ENCODE measurements at regions not wholly inside any gene's neighbourhood (a gene's known extent, or its start where the extent isn't known, plus 50 kb on each side); places are given as distances from the start of the nearest gene placed in this dataset.
"Not testable (repeated sequence)": the region's sequence is repeated elsewhere in the genome, so short reads cannot be mapped to it uniquely, and the experiment has no call there.

DNA sequence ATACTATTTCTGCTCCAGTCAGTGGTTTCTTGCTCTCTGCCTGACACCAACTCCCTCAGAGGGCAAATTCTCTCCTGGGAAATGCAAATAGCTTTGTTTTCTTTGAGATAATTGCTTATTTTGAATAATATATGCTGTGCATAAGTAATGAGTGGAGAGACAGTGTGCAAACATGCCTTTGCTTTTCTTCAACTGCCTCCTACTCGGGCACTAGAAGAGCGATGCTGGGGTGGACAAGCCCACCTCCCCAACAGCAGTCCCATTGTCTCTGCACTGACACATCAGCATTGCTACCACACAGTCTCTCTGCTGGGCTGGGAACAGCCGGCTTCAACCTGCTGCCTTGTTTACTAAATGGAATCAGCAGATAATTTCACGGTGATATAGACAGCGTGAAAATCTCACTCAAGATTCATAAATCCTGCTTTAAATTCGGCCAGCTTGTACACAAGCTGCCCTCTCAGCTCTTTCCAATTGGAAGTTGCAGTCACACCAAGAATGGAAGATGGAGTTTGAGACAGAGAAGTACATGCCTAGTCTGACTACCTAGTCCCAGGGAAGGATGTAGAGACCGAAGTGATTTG is 694.5 kb downstream of the TDRD15 start:
- no peaks in the 10 kb centered on the region for H3K4me1 Mint-ChIP-seq
- ATAC-seq = no peak
- no peak overlapping the region for H3K4me3 Mint-ChIP-seq
- H3K27me3 Mint-ChIP-seq = no peaks in the 10 kb centered on the region
- peaks cover 10% of the 10 kb centered on the region for H3K9me3 Mint-ChIP-seq (ENCODE audit: low read depth)
- H3K36me3 Mint-ChIP-seq = no peaks in the 10 kb centered on the region
- CTCF ChIA-PET = no interaction called here
- H3K27ac Mint-ChIP-seq = no peak overlapping the region
- no peak for DNase-seq

DNA sequence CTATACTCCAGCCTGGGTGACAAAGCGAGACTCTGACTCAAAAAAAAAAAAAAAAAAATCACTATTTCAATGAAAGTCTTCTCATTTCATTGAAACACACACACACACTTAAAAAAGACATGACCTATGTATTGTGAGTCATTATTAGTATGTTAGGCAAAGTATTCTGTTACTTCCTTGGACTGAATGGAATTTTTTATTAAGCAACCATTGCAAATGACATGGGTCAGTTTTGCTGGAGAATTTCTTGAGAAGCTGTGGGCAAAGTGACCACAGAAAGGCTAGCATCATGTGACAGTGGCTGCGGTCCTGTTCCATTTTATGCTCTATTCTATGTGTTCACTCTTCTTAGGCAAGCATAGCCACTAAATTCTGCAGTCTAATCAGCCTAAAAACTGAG is 695.7 kb downstream of the TDRD15 start:
- no peak for DNase-seq
- Mint-ChIP-seq H3K27ac (no peak overlapping the region), H3K27me3 (no peaks in the 10 kb centered on the region), H3K9me3 (ENCODE audit: low read depth) (peaks cover 10% of the 10 kb centered on the region), H3K4me1 (no peaks in the 10 kb centered on the region), H3K36me3 (no peaks in the 10 kb centered on the region), H3K4me3 (no peak overlapping the region)
- CTCF ChIA-PET = no interaction called here
- no peak for ATAC-seq

DNA sequence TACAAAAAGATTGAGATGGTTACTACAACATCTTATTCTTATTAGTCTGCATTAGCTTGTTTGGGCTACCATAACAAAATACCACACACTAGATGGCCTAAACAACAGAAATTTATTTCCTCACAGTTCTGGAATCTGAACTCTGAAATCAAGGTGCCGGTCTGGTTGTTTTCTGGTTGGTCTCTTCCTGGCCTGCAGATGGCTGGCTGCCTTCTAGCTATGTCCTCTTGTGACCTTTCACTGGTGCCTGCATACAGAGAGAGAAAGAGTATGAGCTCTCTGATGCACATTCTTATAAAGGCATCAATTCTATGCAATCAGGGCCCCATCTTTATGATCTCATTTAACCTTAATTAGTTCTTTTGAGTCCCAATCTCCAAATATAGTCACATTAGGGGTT is 696.5 kb downstream of the TDRD15 start:
- H3K9me3 Mint-ChIP-seq (ENCODE audit: low read depth) = peaks cover 10% of the 10 kb centered on the region
- no peak for ATAC-seq
- CTCF ChIA-PET = no interaction called here

DNA sequence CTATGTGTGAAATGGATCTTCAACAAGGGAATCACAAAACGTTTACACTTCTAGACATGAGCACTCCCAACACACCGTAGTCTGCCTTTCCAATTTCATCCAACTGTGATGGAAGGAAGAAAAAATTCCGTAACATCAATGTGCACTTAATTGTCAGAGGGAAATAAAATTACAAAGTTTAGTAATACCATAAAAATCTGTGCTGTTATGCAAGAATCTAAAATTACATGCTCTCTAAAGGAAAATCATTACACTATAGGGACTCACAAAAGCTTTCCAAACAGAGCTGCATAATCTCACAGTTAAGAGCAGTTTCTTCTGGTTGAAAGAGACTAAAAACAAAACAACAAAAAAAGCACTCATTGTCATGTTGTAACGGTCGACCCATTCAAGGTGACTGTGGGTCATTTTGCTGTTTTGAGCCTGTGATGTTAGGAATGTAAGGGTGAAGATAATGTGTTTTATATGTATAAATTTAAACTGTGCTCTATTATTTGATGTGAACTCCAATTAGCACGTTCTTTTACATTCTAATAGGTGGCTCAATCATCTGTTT is 698.0 kb downstream of the TDRD15 start:
- Mint-ChIP-seq H3K4me3 (no peak overlapping the region), H3K36me3 (no peaks in the 10 kb centered on the region), H3K27me3 (no peaks in the 10 kb centered on the region), H3K27ac (no peak overlapping the region), H3K9me3 (ENCODE audit: low read depth) (peaks cover 7% of the 10 kb centered on the region), H3K4me1 (no peaks in the 10 kb centered on the region)
- DNase-seq = no peak
- CTCF ChIA-PET = no interaction called here
- ATAC-seq = no peak

More for the DNA sequence above, 696.5 kb downstream of the TDRD15 start:
- no peak for DNase-seq
- Mint-ChIP-seq H3K27ac (no peak overlapping the region), H3K27me3 (no peaks in the 10 kb centered on the region), H3K36me3 (no peaks in the 10 kb centered on the region), H3K4me3 (no peak overlapping the region), H3K4me1 (no peaks in the 10 kb centered on the region)

DNA sequence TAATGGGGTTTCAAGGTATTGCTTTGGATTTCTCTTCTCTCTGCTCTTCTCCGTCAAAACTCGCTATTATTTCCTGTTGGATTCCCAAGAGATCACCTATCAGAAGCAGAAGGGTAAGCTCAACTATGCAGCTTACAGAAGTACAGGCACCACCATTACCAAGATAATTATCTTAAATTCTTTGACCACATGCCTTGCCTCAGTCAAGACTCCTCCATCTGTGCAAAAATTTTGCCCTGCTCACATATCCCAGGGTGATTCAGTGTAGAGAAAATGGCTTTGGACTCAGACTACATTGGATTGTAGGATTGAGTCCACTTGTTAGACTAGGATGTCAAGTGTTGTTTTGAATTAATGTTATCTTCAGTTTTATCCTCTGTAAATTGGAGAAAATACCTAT is 698.7 kb downstream of the TDRD15 start:
- H3K27ac Mint-ChIP-seq = no peak overlapping the region
- H3K27me3 Mint-ChIP-seq = no peaks in the 10 kb centered on the region
- H3K36me3 Mint-ChIP-seq = no peaks in the 10 kb centered on the region
- CTCF ChIA-PET = no interaction called here
- no peak overlapping the region for H3K4me3 Mint-ChIP-seq
- peaks cover 6% of the 10 kb centered on the region for H3K9me3 Mint-ChIP-seq (ENCODE audit: low read depth)
- ATAC-seq (no peak), DNase-seq (no peak)
- H3K4me1 Mint-ChIP-seq = no peaks in the 10 kb centered on the region

DNA sequence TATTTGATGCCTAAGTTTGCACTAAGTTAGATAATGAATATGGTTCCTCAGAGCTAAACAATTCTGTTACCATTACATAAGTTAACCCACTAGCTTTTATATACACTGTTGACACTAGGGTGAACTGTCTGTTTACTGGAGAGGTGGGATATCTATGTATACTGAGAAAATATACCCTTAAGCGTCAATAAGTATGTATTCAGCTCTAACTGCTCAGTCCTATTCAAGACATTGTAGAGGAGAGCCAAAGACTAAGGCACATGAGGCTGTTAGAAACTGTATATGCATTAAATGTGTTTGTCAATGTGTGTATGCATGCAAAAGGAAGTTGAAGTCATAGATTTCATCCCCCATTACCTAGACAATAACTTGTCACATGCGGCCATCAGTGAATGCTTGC is 710.0 kb downstream of the TDRD15 start:
- DNase-seq = no peak
- H3K4me3 Mint-ChIP-seq = no peak overlapping the region
- no peaks in the 10 kb centered on the region for H3K4me1 Mint-ChIP-seq
- no peak overlapping the region for H3K27ac Mint-ChIP-seq
- no peaks in the 10 kb centered on the region for H3K27me3 Mint-ChIP-seq
- H3K9me3 Mint-ChIP-seq (ENCODE audit: low read depth) = peaks cover 9% of the 10 kb centered on the region
- H3K36me3 Mint-ChIP-seq = no peaks in the 10 kb centered on the region
- no peak for ATAC-seq
- CTCF ChIA-PET = no interaction called here

DNA sequence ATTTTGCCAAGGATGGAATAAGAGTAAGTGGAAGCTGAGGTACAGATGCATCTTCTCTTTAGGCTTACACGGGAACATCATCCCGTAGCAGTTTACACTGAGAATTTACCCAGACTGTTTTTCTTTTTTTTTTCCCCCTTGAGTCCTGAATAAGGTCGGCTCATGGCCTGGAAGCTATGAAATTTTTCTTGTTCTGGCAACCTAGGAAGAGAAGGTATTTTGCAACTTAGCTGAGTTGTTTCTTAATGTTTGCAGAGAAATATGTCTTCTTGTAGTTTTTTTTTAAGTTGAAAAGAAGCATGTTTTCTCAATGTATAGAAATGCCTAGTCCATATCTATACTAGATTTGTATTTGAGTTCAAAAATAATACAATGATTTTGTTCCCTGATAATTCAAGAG is 712.5 kb downstream of the TDRD15 start:
- DNase-seq (no peak), ATAC-seq (no peak)
- Mint-ChIP-seq H3K4me3 (no peak overlapping the region), H3K9me3 (ENCODE audit: low read depth) (peaks cover 4% of the 10 kb centered on the region), H3K27me3 (no peaks in the 10 kb centered on the region), H3K27ac (no peak overlapping the region), H3K36me3 (no peaks in the 10 kb centered on the region), H3K4me1 (no peaks in the 10 kb centered on the region)
- CTCF ChIA-PET = interaction anchor here (0.6 kb wide), 1 partner anchor 82 kb away, joined by 3 read pairs; no protein-coding TSS in a partner anchor

DNA sequence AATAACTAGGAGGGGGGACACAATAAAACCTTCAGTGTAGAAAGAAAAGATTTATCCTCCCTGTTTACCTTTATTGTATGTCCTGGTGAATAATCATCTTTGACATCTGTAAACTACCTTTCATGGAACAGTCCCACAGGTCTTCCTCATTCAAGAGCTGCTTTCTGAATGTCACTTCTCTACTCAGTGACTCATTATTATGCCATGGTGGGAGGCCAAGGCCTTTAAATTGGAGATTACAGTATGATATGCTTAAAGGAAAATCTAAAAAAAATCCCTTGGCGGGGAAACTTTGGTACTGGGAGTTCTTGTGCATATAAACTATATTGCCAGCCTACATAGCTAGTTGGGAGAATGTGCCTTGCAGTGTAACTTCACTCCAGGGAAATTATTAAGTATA is 713.0 kb downstream of the TDRD15 start:
- Mint-ChIP-seq H3K4me1 (no peaks in the 10 kb centered on the region), H3K4me3 (no peak overlapping the region), H3K9me3 (ENCODE audit: low read depth) (peaks cover 2% of the 10 kb centered on the region), H3K27me3 (no peaks in the 10 kb centered on the region), H3K27ac (no peak overlapping the region), H3K36me3 (no peaks in the 10 kb centered on the region)
- DNase-seq = no peak
- CTCF ChIA-PET = no interaction called here
- no peak for ATAC-seq

DNA sequence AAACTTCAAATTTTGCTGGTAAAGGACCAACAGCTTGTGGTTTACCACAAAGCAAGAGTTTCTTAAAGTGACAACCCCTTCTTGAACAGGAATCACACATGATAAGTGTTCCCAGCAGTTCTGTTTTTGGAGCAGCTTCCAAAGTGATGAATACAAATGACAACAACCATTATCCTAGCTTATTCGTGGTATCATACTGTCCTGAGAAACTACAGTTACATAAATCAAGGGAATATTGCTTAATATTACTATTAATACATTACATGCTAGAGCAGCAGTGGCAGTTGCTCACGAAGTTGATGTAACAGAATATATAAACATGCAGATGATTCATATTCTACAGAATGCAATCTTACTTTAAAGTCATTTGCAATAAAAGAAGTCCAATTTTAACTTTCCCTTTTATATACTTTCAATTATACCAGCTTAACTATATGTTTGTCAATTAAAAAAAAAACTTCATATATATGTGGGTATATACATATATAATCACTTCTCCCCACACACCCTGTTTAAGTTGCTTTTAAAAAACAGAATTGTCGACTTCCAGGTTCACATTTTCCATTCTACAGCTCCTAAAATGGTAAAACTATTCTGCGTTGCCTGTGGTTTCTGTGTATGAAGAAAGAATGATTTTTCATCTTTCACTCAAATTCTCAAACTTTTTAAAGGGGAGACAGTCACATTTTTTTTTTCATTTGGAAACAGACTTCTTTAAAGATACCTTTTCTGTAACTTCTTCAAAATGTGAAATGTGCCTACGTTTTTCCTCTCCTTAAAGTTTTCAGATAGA is 713.6 kb downstream of the TDRD15 start:
- no peaks in the 10 kb centered on the region for H3K4me1 Mint-ChIP-seq
- ATAC-seq (no peak), DNase-seq (no peak)
- no peak overlapping the region for H3K27ac Mint-ChIP-seq
- no peaks in the 10 kb centered on the region for H3K36me3 Mint-ChIP-seq
- no peaks in the 10 kb centered on the region for H3K9me3 Mint-ChIP-seq (ENCODE audit: low read depth)
- no peak overlapping the region for H3K4me3 Mint-ChIP-seq
- H3K27me3 Mint-ChIP-seq = no peaks in the 10 kb centered on the region
- CTCF ChIA-PET = no interaction called here

DNA sequence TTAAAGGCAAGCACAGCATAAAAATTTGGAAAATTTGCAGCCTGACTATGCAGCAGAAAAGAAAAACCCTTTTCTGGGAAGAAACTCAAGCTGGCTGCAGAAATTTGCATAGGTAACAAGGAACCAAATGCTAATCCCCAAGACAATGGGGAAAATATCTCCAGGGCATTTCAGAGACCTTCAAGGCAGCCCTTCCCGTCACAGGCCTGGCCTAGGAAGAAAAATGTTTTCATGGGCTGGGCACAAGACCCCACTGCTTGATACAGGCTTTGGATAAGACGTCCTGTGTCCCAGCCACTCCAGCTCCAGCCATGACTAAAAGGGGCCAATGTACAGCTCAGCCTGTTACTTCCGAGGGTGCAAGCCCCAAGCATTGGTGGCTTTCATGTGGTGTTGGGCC is 717.6 kb downstream of the TDRD15 start:
- DNase-seq = no peak
- no peak for ATAC-seq
- CTCF ChIA-PET = no interaction called here
- Mint-ChIP-seq H3K4me1 (no peaks in the 10 kb centered on the region), H3K27me3 (no peaks in the 10 kb centered on the region), H3K9me3 (ENCODE audit: low read depth) (peaks cover 3% of the 10 kb centered on the region), H3K4me3 (no peak overlapping the region), H3K36me3 (no peaks in the 10 kb centered on the region), H3K27ac (no peak overlapping the region)

DNA sequence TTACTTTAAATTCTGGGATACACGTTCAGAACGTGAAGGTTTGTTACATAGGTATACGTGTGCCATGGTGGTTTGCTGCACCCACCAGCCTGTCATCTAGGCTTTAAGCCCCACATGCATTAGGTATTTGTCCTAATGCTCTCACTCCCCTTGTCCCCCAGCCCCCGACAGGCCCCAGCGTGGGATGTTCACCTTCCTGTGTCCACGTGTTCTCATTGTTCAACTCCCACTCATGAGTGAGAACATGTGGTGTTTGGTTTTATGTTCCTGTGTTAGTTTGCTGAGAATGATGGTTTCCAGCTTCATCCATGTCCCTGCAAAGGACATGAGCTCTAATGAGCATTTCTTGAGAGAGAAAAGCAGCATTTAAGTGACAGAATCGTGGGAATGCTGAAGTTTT is 726.6 kb downstream of the TDRD15 start:
- H3K27me3 Mint-ChIP-seq, H3K27ac Mint-ChIP-seq, ATAC-seq, H3K4me1 Mint-ChIP-seq, H3K4me3 Mint-ChIP-seq, CTCF ChIA-PET, DNase-seq, H3K36me3 Mint-ChIP-seq: not testable (repeated sequence)
- H3K9me3 Mint-ChIP-seq (ENCODE audit: low read depth) = peaks cover 16% of the 10 kb centered on the region

DNA sequence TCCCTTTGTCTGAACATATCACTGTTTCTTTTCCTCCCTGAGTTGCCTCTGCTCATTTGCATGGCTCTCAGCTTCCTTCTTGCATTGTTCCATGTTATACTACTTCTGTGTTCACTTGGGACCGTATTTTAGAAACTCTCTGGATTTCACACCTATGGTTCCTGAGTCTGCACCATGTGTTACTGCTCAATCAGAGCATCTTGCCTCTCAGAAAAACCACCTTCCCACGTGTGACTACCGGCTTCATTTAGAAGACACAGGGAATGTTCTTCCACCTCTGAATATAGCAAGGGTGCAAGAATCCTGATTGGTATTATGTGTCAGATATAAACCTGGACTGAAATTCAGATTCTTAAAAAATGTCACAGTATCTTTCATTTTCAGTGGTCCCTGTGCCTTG is 731.2 kb downstream of the TDRD15 start:
- H3K27me3 Mint-ChIP-seq = no peaks in the 10 kb centered on the region
- H3K9me3 Mint-ChIP-seq (ENCODE audit: low read depth) = peaks cover 13% of the 10 kb centered on the region
- DNase-seq = no peak
- CTCF ChIA-PET = no interaction called here
- H3K27ac Mint-ChIP-seq = no peak overlapping the region
- H3K36me3 Mint-ChIP-seq = no peaks in the 10 kb centered on the region
- no peaks in the 10 kb centered on the region for H3K4me1 Mint-ChIP-seq
- no peak for ATAC-seq
- no peak overlapping the region for H3K4me3 Mint-ChIP-seq

DNA sequence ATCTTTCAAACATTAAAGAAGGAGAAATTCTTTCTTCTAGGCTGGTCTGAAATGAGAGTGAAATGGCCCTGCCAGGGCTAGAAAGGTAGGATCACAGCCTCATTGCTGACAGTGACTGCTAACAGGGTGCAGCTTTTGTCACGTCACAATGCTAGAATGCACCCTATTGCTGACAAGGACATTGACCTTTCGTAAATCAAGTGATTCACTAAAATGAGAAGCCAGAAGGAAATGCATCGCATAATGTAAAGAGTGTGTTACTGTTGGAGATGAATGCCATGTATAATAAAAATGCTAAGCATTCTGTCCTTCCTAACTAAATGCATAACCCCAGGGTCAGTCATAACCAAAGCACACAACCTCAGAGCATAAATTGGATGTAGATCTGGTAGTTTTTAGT is 732.9 kb downstream of the TDRD15 start:
- Mint-ChIP-seq H3K4me3 (no peak overlapping the region), H3K36me3 (no peaks in the 10 kb centered on the region), H3K9me3 (ENCODE audit: low read depth) (peaks cover 4% of the 10 kb centered on the region), H3K27me3 (no peaks in the 10 kb centered on the region), H3K27ac (no peak overlapping the region), H3K4me1 (no peaks in the 10 kb centered on the region)
- ATAC-seq = no peak
- CTCF ChIA-PET = no interaction called here
- DNase-seq = no peak

DNA sequence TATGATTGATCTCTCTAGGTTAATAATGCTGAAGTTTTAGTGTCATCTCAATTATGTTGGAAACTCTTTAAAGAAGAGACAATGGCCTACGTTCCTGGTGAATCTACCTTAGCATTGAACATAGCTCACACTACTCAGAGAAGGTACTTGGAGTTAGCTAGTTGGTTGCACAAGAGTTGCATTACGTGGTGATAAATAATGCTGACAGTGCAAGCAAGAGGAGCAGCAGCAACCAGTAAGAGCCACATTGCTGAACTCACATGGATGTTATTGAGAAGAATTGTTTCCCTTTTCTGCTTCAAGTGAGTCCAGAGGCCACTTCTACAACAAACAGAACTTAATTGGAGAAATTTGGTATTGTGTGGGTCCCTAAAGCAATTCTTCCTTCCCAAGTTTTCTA is 737.1 kb downstream of the TDRD15 start:
- Mint-ChIP-seq H3K9me3 (ENCODE audit: low read depth) (peaks cover 2% of the 10 kb centered on the region), H3K27ac (no peak overlapping the region), H3K4me3 (no peak overlapping the region), H3K27me3 (no peaks in the 10 kb centered on the region), H3K36me3 (no peaks in the 10 kb centered on the region), H3K4me1 (no peaks in the 10 kb centered on the region)
- CTCF ChIA-PET = no interaction called here
- ATAC-seq (no peak), DNase-seq (no peak)

Measured in activated CD8-positive, alpha-beta memory T cell treated with anti-CD3 and anti-CD28 coated beads, Interleukin-2, amount 10 ng/mL, durations not matched to agents 7 days and 5 days (primary cell).